GM21528 (cell line): ENCODE measurements at regions not wholly inside any gene's neighbourhood (a gene's known extent, or its start where the extent isn't known, plus 50 kb on each side); places are given as distances from the start of the nearest gene placed in this dataset.

ENCODE experiments used
- ATAC-seq: cut with Tn5 transposase; IDR thresholded peaks from one replicate; pipeline ENCODE4 v1.9.1; 2021; ENCODE audit warnings: mild to moderate bottlenecking, moderate library complexity; ENCODE audit not compliant: unreplicated experiment, low FRiP score

- no peak for ATAC-seq
These were observed 315.9 kb upstream of the TGFBR2 start for GRCh38 chr3:30290479-30290878.

GRCh38 chr3:30292192-30292893 lies 314.1 kb upstream of the TGFBR2 start:
- ATAC-seq = no peak

GRCh38 chr3:30293621-30294240 lies 312.7 kb upstream of the TGFBR2 start:
- no peak for ATAC-seq

- ATAC-seq = no peak
These were observed 312.1 kb upstream of the TGFBR2 start for GRCh38 chr3:30294241-30294667.

GRCh38 chr3:30297112-30297511 lies 309.3 kb upstream of the TGFBR2 start:
- ATAC-seq = no peak

GRCh38 chr3:30299674-30300385 lies 306.6 kb upstream of the TGFBR2 start:
- no peak for ATAC-seq

GRCh38 chr3:30300809-30301208 lies 305.6 kb upstream of the TGFBR2 start:
- ATAC-seq = no peak

GRCh38 chr3:30302027-30302426 lies 304.4 kb upstream of the TGFBR2 start:
- ATAC-seq = no peak

GRCh38 chr3:30303770-30304169 lies 302.6 kb upstream of the TGFBR2 start:
- ATAC-seq = no peak

- no peak for ATAC-seq
These were observed 301.4 kb upstream of the TGFBR2 start for GRCh38 chr3:30305021-30305420.

- no peak for ATAC-seq
These were observed 299.5 kb upstream of the TGFBR2 start for GRCh38 chr3:30306896-30307295.

- ATAC-seq = no peak
These were observed 298.9 kb upstream of the TGFBR2 start for GRCh38 chr3:30307372-30307950.

GRCh38 chr3:30308131-30308530 lies 298.3 kb upstream of the TGFBR2 start:
- no peak for ATAC-seq

- no peak for ATAC-seq
These were observed 296.1 kb upstream of the TGFBR2 start for GRCh38 chr3:30309961-30310954.

GRCh38 chr3:30311781-30312180 lies 294.6 kb upstream of the TGFBR2 start:
- no peak for ATAC-seq

GRCh38 chr3:30313840-30314239 lies 292.6 kb upstream of the TGFBR2 start:
- ATAC-seq = no peak

GRCh38 chr3:30314757-30315325 lies 291.6 kb upstream of the TGFBR2 start:
- no peak for ATAC-seq

- no peak for ATAC-seq
These were observed 291.0 kb upstream of the TGFBR2 start for GRCh38 chr3:30315447-30315846.

- no peak for ATAC-seq
These were observed 288.8 kb upstream of the TGFBR2 start for GRCh38 chr3:30317561-30317960.

- no peak for ATAC-seq
These were observed 288.3 kb upstream of the TGFBR2 start for GRCh38 chr3:30318110-30318509.
